Esophagus muscularis mucosa (tissue), 3 donors: ENCODE measurements at regions not wholly inside any gene's neighbourhood (a gene's known extent, or its start where the extent isn't known, plus 50 kb on each side); places are given as distances from the start of the nearest gene placed in this dataset.

ENCODE experiments used
- CTCF ChIP-seq, 3 experiments: fragments of 200-600 bp in 2 of 3; fragments of 450-650 bp in 1 of 3; sonication (generic) in 2 of 3; IDR thresholded peaks; one replicate each; pipeline ENCODE4 v1.5.1; 2017 to 2019; ENCODE audit warnings: antibody characterized with exemption in 3 of 3, mild to moderate bottlenecking in 2 of 3, moderate library complexity in 1 of 3
- EP300 ChIP-seq: sonication (generic); formaldehyde crosslinking; IDR thresholded peaks from one replicate; pipeline ENCODE4 v1.6.1; 2017; ENCODE audit warnings: antibody characterized with exemption

- TF ChIP-seq EP300, result no peak
- no peak for TF ChIP-seq CTCF (IDR thresholded peaks at IDR 0.05)
Measured at GRCh38 chr2:144115739-144116291, 404.1 kb downstream of the ZEB2 start.
